ENCODE measurements at regions not wholly inside any gene's neighbourhood (a gene's known extent, or its start where the extent isn't known, plus 50 kb on each side); places are given as distances from the start of the nearest gene placed in this dataset.

DNA sequence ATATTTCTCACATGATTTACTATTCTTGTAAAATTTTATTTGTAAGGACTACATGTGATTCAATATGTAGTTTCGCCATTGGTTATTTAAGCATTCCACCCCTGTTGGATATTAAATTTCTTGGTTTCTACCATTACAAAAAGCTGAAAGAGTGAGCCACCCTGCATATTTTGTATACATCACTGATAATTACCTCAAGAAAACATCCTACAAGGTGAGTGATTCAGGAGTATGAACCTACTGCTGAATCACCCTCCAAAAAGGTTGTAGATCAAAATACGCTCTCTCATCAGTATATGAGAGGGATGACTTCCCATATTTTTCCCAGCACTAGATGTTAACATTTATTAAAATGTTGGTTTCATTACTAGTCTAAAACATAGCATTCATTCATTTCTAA is 454.3 kb upstream of the WWC1 start:
- Histone ChIP-seq H3K4me2 (ENCODE audit: low read depth, low read length) (no peak overlapping the region), H3K4me3 (replicated peaks in 1 of 3; ENCODE audit: insufficient read depth in 1 of 3, low read depth in 2 of 3, low read length in 3 of 3) (no peak overlapping the region), H4K20me1 (ENCODE audit: insufficient read depth, low read length) (no peaks in the 10 kb centered on the region), H3K36me3 (replicated peaks in 1 of 2; ENCODE audit: control insufficient read depth in 1 of 2, insufficient read depth in 2 of 2, low read length in 2 of 2) (no peaks in the 10 kb centered on the region), H2AFZ (ENCODE audit: low read length) (no peak overlapping the region), H3K4me1 (ENCODE audit: insufficient read depth, low read length) (no peaks in the 10 kb centered on the region), H3K79me2 (ENCODE audit: insufficient read depth, low read length) (no peaks in the 10 kb centered on the region), H3K27me3 (ENCODE audit: control insufficient read depth in 1 of 2, insufficient read depth in 2 of 2, low read length in 2 of 2) (no peaks in the 10 kb centered on the region; a peak in 1 of 5 replicates), H3K9ac (ENCODE audit: insufficient read depth, low read depth, low read length) (no peak overlapping the region), H3K27ac (ENCODE audit: extremely low read length, insufficient read depth, low read length) (no peak overlapping the region), H3K9me3 (ENCODE audit: low read length) (no peaks in the 10 kb centered on the region)
- 57% methylated on average over 2 of the region's 2 CpGs for WGBS (ENCODE audit: low lambda C conversion rate)
- FAIRE-seq = no peak
- in situ Hi-C loops (cut with HindIII; ENCODE audit: extremely low pct_ligation_motif_present, low pct_unique_long_range_greater_than_20kb) = no loop called here
- DNase-seq (ENCODE audit: low spot score) = no peak
- BruUV-seq (replicated peaks) = no TSS peak
- intact Hi-C loops (cut with micrococcal nuclease; ENCODE audit: unreplicated experiment) = no loop called here
- CTCF ChIA-PET (ENCODE audit: low intra/inter-chr PET ratio, low total read pairs) = no interaction called here
- no peak for ATAC-seq
- POLR2A ChIA-PET = no interaction called here
- TF ChIP-seq, protein P1, sequence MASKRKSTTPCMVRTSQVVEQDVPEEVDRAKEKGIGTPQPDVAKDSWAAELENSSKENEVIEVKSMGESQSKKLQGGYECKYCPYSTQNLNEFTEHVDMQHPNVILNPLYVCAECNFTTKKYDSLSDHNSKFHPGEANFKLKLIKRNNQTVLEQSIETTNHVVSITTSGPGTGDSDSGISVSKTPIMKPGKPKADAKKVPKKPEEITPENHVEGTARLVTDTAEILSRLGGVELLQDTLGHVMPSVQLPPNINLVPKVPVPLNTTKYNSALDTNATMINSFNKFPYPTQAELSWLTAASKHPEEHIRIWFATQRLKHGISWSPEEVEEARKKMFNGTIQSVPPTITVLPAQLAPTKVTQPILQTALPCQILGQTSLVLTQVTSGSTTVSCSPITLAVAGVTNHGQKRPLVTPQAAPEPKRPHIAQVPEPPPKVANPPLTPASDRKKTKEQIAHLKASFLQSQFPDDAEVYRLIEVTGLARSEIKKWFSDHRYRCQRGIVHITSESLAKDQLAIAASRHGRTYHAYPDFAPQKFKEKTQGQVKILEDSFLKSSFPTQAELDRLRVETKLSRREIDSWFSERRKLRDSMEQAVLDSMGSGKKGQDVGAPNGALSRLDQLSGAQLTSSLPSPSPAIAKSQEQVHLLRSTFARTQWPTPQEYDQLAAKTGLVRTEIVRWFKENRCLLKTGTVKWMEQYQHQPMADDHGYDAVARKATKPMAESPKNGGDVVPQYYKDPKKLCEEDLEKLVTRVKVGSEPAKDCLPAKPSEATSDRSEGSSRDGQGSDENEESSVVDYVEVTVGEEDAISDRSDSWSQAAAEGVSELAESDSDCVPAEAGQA (IDR thresholded peaks at IDR 0.05; ENCODE audit: low read depth) = no peak
- TF ChIP-seq, protein P1 (CRISPR knock-in tag; IDR thresholded peaks at IDR 0.05; ENCODE audit: borderline replicate concordance) = no peak
- TF ChIP-seq FOXK2 (IDR thresholded peaks at IDR 0.05) (no peak), MZF1 (CRISPR knock-in tag; IDR thresholded peaks at IDR 0.05; ENCODE audit: borderline replicate concordance) (no peak), TSC22D2 (CRISPR knock-in tag; IDR thresholded peaks at IDR 0.05; ENCODE audit: borderline replicate concordance) (no peak), ZNF713 (CRISPR knock-in tag; IDR thresholded peaks at IDR 0.05) (no peak), MEIS2 (CRISPR knock-in tag; IDR thresholded peaks at IDR 0.05) (no peak), ZNF746 (CRISPR knock-in tag; IDR thresholded peaks at IDR 0.05) (no peak), ZBTB1 (CRISPR knock-in tag; IDR thresholded peaks at IDR 0.05; ENCODE audit: borderline replicate concordance) (no peak), NR2F1 (CRISPR knock-in tag; IDR thresholded peaks at IDR 0.05) (no peak), IKZF4 (CRISPR knock-in tag; IDR thresholded peaks at IDR 0.05; ENCODE audit: borderline replicate concordance, low read depth, not compliant biosample characterization) (no peak), SP140L (CRISPR knock-in tag; IDR thresholded peaks at IDR 0.05; ENCODE audit: borderline replicate concordance) (no peak), ZNF720 (CRISPR knock-in tag; IDR thresholded peaks at IDR 0.05) (no peak), ZNF780A (CRISPR knock-in tag; IDR thresholded peaks at IDR 0.05) (no peak)
- TF ChIP-seq, protein P2, sequence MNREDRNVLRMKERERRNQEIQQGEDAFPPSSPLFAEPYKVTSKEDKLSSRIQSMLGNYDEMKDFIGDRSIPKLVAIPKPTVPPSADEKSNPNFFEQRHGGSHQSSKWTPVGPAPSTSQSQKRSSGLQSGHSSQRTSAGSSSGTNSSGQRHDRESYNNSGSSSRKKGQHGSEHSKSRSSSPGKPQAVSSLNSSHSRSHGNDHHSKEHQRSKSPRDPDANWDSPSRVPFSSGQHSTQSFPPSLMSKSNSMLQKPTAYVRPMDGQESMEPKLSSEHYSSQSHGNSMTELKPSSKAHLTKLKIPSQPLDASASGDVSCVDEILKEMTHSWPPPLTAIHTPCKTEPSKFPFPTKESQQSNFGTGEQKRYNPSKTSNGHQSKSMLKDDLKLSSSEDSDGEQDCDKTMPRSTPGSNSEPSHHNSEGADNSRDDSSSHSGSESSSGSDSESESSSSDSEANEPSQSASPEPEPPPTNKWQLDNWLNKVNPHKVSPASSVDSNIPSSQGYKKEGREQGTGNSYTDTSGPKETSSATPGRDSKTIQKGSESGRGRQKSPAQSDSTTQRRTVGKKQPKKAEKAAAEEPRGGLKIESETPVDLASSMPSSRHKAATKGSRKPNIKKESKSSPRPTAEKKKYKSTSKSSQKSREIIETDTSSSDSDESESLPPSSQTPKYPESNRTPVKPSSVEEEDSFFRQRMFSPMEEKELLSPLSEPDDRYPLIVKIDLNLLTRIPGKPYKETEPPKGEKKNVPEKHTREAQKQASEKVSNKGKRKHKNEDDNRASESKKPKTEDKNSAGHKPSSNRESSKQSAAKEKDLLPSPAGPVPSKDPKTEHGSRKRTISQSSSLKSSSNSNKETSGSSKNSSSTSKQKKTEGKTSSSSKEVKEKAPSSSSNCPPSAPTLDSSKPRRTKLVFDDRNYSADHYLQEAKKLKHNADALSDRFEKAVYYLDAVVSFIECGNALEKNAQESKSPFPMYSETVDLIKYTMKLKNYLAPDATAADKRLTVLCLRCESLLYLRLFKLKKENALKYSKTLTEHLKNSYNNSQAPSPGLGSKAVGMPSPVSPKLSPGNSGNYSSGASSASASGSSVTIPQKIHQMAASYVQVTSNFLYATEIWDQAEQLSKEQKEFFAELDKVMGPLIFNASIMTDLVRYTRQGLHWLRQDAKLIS (CRISPR knock-in tag; IDR thresholded peaks at IDR 0.05) = no peak
